ENCODE measurements at regions not wholly inside any gene's neighbourhood (a gene's known extent, or its start where the extent isn't known, plus 50 kb on each side); places are given as distances from the start of the nearest gene placed in this dataset.

DNA sequence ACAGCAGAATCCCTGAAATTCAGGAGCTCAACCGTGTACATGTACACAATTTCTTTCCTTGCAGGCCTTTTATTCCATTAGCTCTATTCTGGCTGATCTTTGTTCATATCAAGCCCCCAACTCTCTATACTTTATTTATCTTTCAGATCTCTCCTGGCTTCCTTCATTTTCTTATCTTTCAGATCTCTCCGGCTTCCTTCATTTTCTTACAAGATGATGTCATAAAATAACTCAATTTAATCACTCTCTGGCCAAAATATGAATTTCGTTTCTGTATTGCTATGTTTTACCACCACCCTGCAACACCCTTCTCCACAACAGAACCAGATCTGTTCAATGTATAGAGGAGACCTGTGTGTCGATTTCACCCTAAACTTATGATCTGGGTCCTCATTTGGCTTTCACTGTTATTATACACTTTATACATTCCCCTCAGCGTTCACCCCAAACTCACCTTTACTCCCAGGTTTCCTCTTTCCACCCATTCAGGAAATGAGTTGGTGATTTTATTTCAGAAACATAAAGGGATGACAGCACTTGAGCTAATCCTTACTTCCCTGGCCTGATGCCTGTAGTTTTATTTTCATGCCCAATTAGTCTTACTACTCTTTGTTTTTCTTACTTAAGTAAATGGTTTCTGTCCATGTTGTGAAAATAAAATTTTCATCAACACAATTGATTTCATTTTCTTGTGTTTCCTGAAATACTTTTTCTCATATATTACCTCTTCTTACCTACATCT, 195.5 kb downstream of the BCHE start:
- H3K4me2 ChIP-seq (ENCODE audit: insufficient read depth, low read length), result no peak overlapping the region

DNA sequence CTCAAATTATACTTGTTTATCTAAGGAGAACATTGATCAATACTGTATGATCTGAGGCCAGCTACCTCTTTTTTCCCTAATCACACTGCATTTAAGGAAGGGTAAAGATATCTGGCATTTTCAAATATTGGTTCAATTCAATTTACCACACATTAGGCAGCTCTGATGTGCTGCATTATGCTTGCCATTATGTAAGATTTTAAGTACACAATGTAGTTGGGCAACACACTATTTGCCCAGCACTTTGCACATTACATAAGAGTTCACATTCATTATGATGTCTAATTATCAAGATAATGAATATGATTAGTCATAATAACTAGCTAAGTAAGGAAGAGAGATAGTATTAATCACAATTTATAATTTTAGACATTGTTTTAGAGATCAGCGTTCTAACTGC, 196.3 kb downstream of the BCHE start:
- H3K9me3 ChIP-seq (ENCODE audit: low read depth, low read length), result no peaks in the 10 kb centered on the region
- no peak overlapping the region for H3K4me2 ChIP-seq (ENCODE audit: insufficient read depth, low read length)
- no peaks in the 10 kb centered on the region for H3K36me3 ChIP-seq (ENCODE audit: insufficient read depth, low read length)
- H3K4me1 ChIP-seq (ENCODE audit: insufficient read depth, low read length), result peaks cover 10% of the 10 kb centered on the region
- H3K27ac ChIP-seq (ENCODE audit: low read depth, low read length), result no peak overlapping the region
- TF ChIP-seq, protein P1, sequence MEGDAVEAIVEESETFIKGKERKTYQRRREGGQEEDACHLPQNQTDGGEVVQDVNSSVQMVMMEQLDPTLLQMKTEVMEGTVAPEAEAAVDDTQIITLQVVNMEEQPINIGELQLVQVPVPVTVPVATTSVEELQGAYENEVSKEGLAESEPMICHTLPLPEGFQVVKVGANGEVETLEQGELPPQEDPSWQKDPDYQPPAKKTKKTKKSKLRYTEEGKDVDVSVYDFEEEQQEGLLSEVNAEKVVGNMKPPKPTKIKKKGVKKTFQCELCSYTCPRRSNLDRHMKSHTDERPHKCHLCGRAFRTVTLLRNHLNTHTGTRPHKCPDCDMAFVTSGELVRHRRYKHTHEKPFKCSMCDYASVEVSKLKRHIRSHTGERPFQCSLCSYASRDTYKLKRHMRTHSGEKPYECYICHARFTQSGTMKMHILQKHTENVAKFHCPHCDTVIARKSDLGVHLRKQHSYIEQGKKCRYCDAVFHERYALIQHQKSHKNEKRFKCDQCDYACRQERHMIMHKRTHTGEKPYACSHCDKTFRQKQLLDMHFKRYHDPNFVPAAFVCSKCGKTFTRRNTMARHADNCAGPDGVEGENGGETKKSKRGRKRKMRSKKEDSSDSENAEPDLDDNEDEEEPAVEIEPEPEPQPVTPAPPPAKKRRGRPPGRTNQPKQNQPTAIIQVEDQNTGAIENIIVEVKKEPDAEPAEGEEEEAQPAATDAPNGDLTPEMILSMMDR (IDR thresholded peaks at IDR 0.05; ENCODE audit: extremely low read depth, low read depth, low read length), result no peak
- no peaks in the 10 kb centered on the region for H4K20me1 ChIP-seq (ENCODE audit: insufficient read depth, low read length)
- H3K4me3 ChIP-seq (ENCODE audit: insufficient read depth, low read length), result no peak overlapping the region
- H3K27me3 ChIP-seq (ENCODE audit: insufficient read depth, low read length), result no peaks in the 10 kb centered on the region
- H2AFZ ChIP-seq (ENCODE audit: low read length), result no peak overlapping the region
- no peaks in the 10 kb centered on the region for H3K79me2 ChIP-seq (ENCODE audit: insufficient read depth, low read length)
- no peak for DNase-seq (ENCODE audit: insufficient read length, low spot score, missing footprints)

More for the DNA sequence above, 195.5 kb downstream of the BCHE start:
- H3K9me3 ChIP-seq (ENCODE audit: low read depth, low read length), result no peaks in the 10 kb centered on the region
- H3K79me2 ChIP-seq (ENCODE audit: insufficient read depth, low read length), result no peaks in the 10 kb centered on the region
- no peak overlapping the region for H2AFZ ChIP-seq (ENCODE audit: low read length)
- DNase-seq (ENCODE audit: insufficient read length, low spot score, missing footprints), result no peak
- no peaks in the 10 kb centered on the region for H3K27me3 ChIP-seq (ENCODE audit: insufficient read depth, low read length)
- H3K27ac ChIP-seq (ENCODE audit: low read depth, low read length), result no peak overlapping the region
- no peaks in the 10 kb centered on the region for H3K36me3 ChIP-seq (ENCODE audit: insufficient read depth, low read length)
- no peak overlapping the region for H3K4me3 ChIP-seq (ENCODE audit: insufficient read depth, low read length)
- H4K20me1 ChIP-seq (ENCODE audit: insufficient read depth, low read length), result no peaks in the 10 kb centered on the region
- peaks cover 10% of the 10 kb centered on the region for H3K4me1 ChIP-seq (ENCODE audit: insufficient read depth, low read length)
- TF ChIP-seq, protein P1 (IDR thresholded peaks at IDR 0.05; ENCODE audit: extremely low read depth, low read depth, low read length), result no peak

DNA sequence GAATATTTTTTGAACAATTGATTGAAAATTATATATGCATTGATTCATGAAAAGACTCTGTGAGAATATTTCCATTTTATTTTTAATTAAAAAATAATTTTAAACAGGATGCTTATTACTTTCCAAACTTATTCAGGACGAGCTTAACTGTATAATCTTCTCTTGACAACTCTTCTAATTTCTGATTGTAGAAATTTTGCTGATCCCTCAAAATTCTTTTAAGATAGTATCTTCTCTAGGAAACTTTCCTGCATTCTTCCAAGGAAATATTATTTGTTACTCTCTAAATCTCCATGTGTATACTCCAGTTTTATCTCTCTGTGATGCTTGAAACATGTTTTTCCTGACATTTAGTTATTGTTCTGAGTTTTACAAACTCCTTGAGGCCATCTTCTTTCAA, 197.2 kb downstream of the BCHE start:
- H3K79me2 ChIP-seq (ENCODE audit: insufficient read depth, low read length), result no peaks in the 10 kb centered on the region
- H3K9me3 ChIP-seq (ENCODE audit: low read depth, low read length), result no peaks in the 10 kb centered on the region
- H3K27me3 ChIP-seq (ENCODE audit: insufficient read depth, low read length), result no peaks in the 10 kb centered on the region
- H3K4me3 ChIP-seq (ENCODE audit: insufficient read depth, low read length), result no peak overlapping the region
- no peak overlapping the region for H3K4me2 ChIP-seq (ENCODE audit: insufficient read depth, low read length)
- H3K4me1 ChIP-seq (ENCODE audit: insufficient read depth, low read length), result peaks cover 10% of the 10 kb centered on the region
- DNase-seq (ENCODE audit: insufficient read length, low spot score, missing footprints), result no peak
- no peak overlapping the region for H2AFZ ChIP-seq (ENCODE audit: low read length)
- H3K36me3 ChIP-seq (ENCODE audit: insufficient read depth, low read length), result no peaks in the 10 kb centered on the region
- TF ChIP-seq, protein P1 (IDR thresholded peaks at IDR 0.05; ENCODE audit: extremely low read depth, low read depth, low read length), result no peak
- no peak overlapping the region for H3K27ac ChIP-seq (ENCODE audit: low read depth, low read length)
- H4K20me1 ChIP-seq (ENCODE audit: insufficient read depth, low read length), result no peaks in the 10 kb centered on the region

DNA sequence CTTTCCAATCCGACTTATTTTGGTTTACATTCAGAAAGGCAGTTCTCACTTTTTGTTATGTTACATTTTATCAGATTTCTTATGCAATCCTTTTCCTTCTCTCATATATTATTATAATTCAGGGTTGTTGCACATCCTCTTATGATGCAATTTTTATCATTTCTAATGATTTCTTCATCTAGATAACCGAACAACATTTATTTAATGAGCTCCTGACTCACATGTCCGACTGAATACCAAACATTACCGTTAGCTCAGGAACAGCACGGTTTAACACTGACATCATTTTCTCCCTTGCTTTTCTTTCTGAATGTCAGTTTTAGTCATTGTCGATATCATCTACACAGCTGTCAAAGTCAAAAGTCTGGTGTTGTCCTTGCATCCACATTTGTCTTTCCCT, 199.2 kb downstream of the BCHE start:
- H3K9me3 ChIP-seq (ENCODE audit: low read depth, low read length), result no peaks in the 10 kb centered on the region
- H3K4me1 ChIP-seq (ENCODE audit: insufficient read depth, low read length), result peaks cover 5% of the 10 kb centered on the region
- TF ChIP-seq, protein P1 (IDR thresholded peaks at IDR 0.05; ENCODE audit: extremely low read depth, low read depth, low read length), result no peak

More for the DNA sequence above, 199.2 kb downstream of the BCHE start:
- Histone ChIP-seq H3K36me3 (ENCODE audit: insufficient read depth, low read length) (no peaks in the 10 kb centered on the region), H3K4me2 (ENCODE audit: insufficient read depth, low read length) (no peak overlapping the region), H4K20me1 (ENCODE audit: insufficient read depth, low read length) (no peaks in the 10 kb centered on the region), H3K27me3 (ENCODE audit: insufficient read depth, low read length) (no peaks in the 10 kb centered on the region), H3K79me2 (ENCODE audit: insufficient read depth, low read length) (no peaks in the 10 kb centered on the region), H2AFZ (ENCODE audit: low read length) (no peak overlapping the region), H3K27ac (ENCODE audit: low read depth, low read length) (no peak overlapping the region), H3K4me3 (ENCODE audit: insufficient read depth, low read length) (no peak overlapping the region)
- DNase-seq (ENCODE audit: insufficient read length, low spot score, missing footprints), result no peak
